GM21390 (cell line): ENCODE measurements at regions not wholly inside any gene's neighbourhood (a gene's known extent, or its start where the extent isn't known, plus 50 kb on each side); places are given as distances from the start of the nearest gene placed in this dataset.

ENCODE experiments used
- ATAC-seq: cut with Tn5 transposase; IDR thresholded peaks from one replicate; pipeline ENCODE4 v1.9.1; 2021; ENCODE audit not compliant: unreplicated experiment

GRCh38 chr5:124839371-124839998 lies 93.0 kb upstream of the ZNF608 start:
- no peak for ATAC-seq

GRCh38 chr5:124841829-124842712 lies 95.6 kb upstream of the ZNF608 start:
- no peak for ATAC-seq

- no peak for ATAC-seq
These were observed 96.5 kb upstream of the ZNF608 start for GRCh38 chr5:124842725-124843595.

GRCh38 chr5:124843596-124843899 lies 97.1 kb upstream of the ZNF608 start:
- no peak for ATAC-seq

DNA sequence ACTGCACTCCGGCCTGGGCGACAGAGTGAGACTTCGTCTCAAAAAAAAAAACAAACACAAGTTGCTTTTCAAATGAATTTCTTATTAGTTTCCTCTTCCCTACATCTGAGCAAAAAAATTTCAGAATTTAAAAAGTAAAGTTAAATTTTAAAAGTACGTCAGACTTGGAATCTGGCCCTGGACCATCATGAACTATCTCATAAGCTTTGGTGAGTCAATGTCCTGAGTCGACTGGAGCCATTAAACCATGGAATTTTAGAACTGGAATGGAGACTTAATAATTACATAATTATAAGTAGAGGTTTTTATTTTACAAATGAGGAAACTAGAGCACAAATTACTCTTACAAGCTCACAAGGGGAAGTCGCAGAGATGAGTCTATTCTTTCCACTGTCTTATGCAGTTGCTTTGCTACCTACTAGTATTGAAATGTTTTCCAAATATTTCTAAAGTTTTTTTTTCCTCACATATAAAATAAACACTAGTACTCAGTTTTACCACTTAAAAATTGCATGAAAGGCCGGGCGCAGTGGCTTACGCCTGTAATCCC lies 98.0 kb upstream of the ZNF608 start:
- ATAC-seq = no peak

DNA sequence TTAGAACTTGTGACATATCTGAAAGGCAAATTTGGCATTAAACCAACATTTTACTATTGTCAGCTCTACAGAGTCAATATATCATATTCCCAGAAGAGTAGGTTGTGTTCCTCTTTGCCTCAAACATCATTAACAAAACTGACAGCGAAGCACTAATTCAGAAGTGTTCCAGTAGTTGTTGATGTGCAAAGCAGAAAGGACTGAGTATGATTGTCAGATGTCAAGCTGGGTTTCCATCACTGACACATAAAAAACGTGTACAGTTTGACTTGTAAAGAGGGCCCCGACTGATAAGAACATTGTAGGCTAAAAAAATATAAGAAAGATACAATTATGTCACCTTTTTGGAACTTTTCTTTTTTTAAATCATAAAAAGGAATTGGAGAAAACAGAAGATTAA lies 101.5 kb upstream of the ZNF608 start:
- ATAC-seq = no peak

GRCh38 chr5:124849774-124850173 lies 103.3 kb upstream of the ZNF608 start:
- no peak for ATAC-seq

DNA sequence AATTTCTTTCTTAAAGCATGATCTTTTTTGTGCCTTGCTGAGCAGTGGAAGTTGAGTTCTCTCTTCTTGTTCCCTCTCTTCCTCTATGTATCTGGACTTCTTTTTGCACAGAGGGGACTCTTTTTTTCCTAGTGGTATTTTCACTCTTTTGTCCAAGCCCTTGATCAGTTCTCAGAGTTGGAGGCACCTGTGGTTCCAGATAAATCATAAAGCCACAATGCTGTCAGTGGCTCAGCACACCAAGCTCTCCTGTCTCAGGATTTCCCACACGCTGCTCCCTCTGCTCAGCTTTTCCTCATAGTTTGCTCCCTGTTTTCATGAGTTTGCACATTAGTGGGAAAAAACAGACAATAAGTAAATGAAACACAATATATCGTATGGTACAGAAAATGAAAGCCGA lies 110.3 kb upstream of the ZNF608 start:
- ATAC-seq = no peak

DNA sequence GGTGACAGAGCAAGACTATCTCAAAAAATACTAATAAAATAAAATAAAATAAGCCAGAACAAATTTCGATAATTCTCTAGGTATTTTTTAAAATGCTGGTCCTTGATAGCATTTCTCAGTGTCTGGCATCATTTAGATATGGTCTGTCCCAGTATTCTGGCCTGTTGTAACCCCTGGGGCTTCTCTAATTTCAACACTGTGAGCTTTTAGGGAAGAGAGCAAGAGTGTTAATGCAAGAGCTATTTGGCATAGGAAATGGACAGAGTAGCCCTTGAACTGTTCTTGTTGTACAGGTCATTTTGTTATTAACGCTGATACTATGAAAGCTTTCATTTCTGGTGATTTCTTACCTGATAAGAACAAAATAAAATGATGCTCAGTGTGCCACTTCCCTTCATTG lies 112.2 kb upstream of the ZNF608 start:
- ATAC-seq = no peak

GRCh38 chr5:124859027-124859426 lies 112.6 kb upstream of the ZNF608 start:
- no peak for ATAC-seq

DNA sequence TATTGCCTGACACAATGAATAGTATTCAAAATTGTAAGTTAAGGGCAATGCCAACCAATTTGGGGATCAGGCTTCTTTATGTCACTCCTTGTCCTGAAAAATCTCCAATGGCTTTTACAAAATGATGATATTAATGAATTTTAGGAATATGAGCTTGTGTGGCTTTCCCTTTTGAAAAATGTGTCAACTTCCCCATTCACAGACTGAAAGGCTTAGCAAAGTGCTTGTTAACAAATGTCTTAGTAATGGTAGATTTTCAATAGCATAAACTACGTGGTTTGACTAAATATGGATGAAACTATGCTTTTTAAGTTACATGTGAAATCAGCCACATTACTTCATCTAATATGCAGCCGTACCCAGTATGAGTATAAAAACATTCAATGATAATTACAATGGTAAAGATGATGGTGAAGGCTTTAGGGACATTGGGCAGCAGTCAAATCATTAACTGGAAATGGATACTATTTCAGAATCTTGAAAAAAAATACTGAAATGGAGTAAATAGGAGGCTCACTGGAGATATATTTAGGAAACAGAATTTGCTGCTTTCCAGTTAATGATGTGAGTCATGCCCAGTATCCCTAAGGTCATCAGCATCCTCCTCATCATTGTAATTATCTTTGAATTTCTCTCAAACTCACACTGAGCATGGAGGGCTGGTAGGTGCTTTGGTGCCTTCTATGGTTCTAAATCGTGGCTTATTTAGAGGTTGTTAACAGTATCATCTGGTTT lies 113.3 kb upstream of the ZNF608 start:
- no peak for ATAC-seq

GRCh38 chr5:124860291-124860655 lies 113.8 kb upstream of the ZNF608 start:
- ATAC-seq = no peak

DNA sequence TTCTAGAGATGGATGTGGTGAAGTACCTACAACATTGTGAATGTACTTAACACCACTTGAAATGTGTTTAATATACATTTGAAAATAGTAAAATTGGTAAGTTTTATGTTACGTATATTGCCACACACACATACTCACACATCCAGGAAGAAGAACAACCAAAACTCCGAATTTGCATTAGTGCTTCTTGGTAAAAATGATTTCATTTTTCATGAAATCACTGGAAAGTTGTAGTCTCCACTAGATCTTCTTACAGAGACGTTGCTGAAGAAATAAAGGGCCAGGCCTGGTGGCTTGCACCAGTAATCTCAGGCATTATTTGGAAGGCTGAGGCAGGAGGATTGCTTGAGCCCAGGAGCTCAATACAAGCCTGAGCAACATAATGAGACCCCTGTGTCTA lies 118.6 kb upstream of the ZNF608 start:
- ATAC-seq = no peak

- ATAC-seq = no peak
These were observed 119.3 kb upstream of the ZNF608 start for GRCh38 chr5:124865603-124866354.

DNA sequence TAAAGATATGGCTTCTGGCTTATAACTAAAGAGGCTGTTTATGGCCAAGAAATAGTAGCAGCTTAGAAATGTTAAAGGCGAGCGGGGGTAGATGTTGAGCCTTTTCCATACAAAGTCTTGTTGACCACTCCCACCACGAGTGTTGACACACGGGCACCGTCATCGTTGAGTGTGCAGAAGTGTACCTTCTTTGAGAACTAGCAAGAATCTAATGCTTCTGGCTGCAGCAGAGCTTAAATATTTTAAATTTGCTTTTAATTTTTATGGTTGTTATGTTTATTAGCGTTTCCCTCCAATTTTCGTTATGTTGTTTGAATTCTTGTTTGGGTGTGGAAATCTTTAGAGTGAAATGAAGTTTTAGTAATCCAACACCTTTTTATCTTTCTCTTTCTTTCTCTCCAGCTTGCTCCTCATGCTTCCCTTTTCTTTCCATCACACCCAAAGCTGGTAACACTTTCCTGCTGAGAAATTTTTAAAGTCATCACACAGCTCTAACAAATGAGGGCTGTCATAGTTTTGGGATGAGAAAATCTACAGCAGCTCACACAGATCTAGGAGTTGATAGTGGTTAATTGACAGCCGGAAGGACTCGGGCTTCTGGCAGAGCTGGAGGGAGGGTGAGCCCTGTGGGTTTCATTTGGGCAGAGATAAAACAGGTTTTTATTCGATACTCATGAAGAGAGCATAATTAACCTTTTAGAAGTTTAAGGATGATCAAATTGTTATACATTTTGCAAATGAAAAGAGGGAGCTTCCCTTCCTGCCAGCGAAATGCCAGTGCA lies 120.1 kb upstream of the ZNF608 start:
- no peak for ATAC-seq

DNA sequence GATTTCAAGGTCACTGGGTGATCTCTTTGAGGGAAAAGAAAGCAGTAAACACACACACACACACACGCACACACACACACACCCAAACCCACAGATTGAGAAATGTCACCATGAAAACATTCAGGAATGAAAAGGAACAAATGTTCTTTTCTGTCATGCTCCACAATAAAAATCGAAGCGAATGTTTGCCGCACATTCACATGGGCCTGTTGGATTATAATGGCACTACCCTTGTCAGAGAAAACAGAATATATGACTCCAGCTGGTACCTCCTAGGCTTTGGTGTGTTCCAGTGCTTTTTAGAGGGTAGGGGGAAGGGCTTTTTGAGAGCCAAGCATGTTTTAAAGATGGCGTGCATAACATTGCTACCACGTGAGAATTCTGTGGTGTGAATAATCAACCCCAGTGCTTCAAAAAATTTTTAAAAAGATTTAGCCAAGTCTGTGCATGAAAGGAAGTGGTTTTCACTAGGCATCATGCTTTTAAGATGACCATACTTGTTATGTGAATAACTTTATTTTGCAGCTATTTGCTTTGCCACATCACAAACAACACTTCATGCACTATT lies 120.8 kb upstream of the ZNF608 start:
- no peak for ATAC-seq

- ATAC-seq = no peak
These were observed 122.2 kb upstream of the ZNF608 start for GRCh38 chr5:124868676-124869075.

DNA sequence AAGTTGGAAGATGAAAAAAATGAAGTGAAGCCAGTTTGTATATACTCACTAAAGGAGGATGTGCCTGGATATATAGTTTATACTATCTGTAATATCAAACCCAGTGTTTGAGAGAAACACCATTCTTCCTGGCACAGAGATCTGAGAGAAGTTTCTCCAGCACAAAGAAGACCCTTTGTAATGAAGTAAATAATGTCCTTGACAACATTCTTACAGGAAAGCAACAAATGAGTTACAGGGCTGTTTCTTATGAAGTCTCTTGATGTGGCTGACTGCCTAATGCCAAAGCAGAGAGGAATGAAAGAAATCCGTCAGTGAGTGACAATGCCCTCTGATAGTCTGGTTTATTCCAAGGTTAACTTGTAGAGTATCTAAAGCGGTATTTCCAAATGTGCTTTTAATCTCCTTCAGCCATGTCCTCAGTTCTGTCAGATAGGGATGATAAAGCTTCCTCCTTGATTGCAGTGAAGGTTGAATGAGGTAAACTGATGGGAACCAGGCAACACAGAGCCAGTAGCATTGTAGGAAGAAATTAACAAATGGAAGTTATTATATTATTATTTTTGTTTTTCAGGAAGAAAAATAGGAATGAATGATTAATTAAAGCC lies 123.1 kb upstream of the ZNF608 start:
- no peak for ATAC-seq

- ATAC-seq = no peak
These were observed 123.6 kb upstream of the ZNF608 start for GRCh38 chr5:124870070-124870469.
